Activated CD8-positive, alpha-beta memory T cell treated with anti-CD3 and anti-CD28 coated beads, Interleukin-2, amount 50 U/mL, for 1 hour (primary cell): ENCODE measurements at regions not wholly inside any gene's neighbourhood (a gene's known extent, or its start where the extent isn't known, plus 50 kb on each side); places are given as distances from the start of the nearest gene placed in this dataset.
A peak's percentile ranks its signal among the peaks of the same experiment; 100 is the strongest.
"Not testable (repeated sequence)": the region's sequence is repeated elsewhere in the genome, so short reads cannot be mapped to it uniquely, and the experiment has no call there.

Source experiments
- DNase-seq: peaks from one replicate; pipeline ENCODE4 v3.0.0-alpha.2; 2020; ENCODE audit errors: extremely low read depth

- DNase-seq = no peak
These were observed 203.8 kb upstream of the SFSWAP start for GRCh38 chr12:131507094-131507493.

DNA sequence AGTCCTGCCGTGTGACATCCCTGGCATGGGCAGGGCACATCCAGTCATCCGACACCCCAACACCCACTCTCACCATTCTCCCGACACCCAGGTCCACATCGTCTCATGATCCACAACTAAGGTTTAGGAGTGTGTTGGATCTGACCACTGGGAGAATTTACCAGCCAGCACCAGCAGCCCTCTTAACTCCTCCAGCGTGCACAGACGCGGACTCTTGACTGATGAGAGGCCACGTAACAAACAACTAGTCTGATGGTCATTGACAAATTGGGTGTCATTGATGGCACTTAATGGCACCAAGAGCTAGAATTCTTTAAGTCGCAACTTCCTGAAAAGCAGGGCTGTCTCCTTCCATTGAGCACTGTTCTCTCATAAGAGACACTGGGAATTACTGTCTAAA lies 203.0 kb upstream of the SFSWAP start:
- no peak for DNase-seq

DNA sequence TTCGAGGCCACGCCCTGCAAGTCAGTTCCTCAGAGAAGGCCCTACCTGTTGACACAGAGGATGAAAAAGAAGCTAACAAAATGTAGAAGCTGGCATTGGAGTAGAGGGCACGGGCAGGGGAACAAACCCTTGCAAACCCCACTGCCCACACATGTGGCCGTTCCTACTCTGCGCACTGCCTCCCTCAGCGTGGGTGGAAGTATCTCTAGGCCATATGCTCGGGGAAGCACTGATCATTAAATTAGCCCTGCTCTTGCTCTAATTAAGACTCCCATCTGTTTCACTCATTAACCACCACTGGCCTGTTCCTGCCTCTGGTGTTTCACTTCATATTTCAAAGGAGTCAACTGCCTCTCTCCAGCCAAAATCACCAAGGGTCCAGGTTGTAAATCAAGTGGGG lies 201.2 kb upstream of the SFSWAP start:
- no peak for DNase-seq

- DNase-seq = no peak
These were observed 200.5 kb upstream of the SFSWAP start for GRCh38 chr12:131510431-131510830.

- peak; percentile 20 for DNase-seq
These were observed 199.5 kb upstream of the SFSWAP start for GRCh38 chr12:131511391-131511802.

- no peak for DNase-seq
These were observed 198.9 kb upstream of the SFSWAP start for GRCh38 chr12:131511803-131512561.

DNA sequence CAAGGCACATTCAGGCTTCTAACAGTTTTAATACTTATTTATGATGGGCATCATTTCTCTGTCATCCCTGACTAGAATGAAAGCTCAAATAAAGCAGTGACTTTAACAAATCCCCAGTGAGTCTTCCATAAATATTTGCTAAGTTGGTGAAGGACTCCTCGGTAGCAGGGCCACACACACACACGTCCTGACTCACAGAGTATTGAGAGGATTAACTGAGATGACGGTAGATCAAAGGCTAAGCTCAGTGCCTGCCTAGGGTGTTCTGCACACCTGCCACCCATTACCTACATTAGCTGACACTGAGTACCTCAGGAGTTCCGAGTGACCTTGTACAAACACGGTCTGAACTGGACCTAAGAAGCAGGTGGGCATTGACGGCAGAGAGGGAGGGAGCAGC lies 197.3 kb upstream of the SFSWAP start:
- DNase-seq = no peak

- not testable (repeated sequence) for DNase-seq
These were observed 190.3 kb upstream of the SFSWAP start for GRCh38 chr12:131520553-131520952.

GRCh38 chr12:131521326-131521725 lies 189.6 kb upstream of the SFSWAP start:
- no peak for DNase-seq

- no peak for DNase-seq
These were observed 184.9 kb upstream of the SFSWAP start for GRCh38 chr12:131525795-131526508.

DNA sequence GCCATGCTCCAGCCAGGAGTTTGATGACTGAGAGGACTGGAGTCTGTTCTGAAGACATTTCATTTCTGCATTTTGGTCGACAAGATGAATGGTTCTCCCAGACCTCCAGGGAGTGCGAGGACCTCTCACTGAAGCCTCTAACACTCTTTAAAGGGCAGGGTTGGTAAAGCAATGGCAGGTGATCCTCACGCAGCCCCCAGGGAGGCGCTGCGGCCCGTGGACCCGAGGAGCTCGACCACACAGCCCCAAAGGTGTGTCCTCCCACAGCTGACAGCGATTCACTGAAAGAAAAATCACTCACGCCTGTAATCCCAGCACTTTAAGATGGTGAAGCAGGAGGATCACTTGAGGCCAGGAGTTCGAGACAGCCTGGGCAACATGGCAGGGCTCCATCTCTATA lies 183.8 kb upstream of the SFSWAP start:
- DNase-seq = no peak

DNA sequence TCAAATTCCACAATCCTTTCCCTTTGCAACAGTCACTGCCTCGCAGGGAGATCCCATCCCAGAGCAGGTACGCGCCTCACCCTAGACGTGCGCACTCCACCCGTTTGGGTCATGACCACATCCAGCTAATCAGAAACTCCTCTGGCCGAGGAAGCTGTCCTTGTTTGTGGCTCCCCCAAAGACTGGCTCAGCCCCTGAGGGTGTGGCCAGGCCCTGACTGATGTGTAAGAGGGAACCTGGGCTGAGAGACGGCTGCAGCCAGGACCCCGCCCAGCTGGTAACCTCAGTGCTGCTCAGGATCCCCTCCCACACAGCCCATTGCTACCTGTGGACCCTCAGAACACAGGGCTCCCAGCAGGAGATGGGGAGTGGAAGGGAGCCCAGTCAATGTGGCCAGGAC lies 183.2 kb upstream of the SFSWAP start:
- DNase-seq = no peak

GRCh38 chr12:131528144-131528543 lies 182.7 kb upstream of the SFSWAP start:
- DNase-seq = no peak

GRCh38 chr12:131528667-131529066 lies 182.2 kb upstream of the SFSWAP start:
- no peak for DNase-seq

DNA sequence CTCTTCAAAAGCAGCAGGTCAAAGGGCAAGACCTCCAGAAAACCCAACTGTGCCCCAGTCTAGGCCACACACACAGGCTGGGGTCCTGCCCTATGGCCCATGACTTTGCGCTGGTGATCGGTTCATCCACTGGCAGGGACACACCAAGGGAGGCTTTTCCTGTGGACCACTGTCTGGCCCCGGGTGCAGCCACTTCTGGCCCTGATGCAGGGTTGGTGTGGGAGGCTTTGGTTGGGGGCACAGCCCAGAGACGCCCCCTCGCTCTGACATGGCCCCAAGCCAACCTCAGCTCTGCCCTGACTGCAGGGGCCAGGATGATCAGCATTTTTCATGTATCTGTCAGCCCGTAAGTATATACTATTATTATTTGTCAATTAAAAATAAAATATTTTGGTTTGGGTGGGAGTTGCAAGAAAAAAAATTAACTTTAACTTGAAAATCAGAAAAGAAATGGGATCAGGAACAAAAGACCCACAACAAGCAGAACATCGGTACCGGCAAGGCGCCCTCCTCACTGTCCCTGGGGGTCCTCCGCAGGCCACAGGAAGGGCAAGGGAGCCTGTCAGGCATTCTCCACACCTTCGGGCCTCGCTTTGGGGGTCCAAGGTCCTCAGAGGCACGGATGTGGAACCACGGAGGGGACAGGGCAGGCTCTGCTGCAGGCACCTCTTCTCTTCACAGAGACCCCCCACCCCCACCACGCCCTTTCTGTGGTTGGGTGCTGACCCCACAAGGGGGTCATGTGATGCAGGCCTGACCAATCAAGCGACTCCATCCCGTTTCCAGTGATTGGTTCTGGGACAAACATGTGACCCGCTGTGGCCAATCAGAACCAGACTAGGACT lies 181.5 kb upstream of the SFSWAP start:
- DNase-seq = no peak

DNA sequence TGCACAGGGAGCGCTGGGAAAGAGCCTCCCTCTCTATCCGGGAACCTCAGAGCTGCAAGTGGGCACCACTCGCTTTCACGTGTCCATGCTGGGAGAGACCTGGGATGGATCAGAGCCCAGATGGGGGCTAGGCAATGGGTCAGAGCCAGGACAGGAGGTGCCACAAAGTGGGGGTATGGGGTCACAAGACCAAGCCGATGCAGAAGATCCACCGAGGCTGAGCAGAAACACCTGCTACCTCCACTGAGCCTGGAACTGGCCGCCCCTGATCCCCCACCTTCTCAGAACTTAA lies 180.9 kb upstream of the SFSWAP start:
- no peak for DNase-seq

- no peak for DNase-seq
These were observed 180.5 kb upstream of the SFSWAP start for GRCh38 chr12:131530422-131530821.

- DNase-seq = no peak
These were observed 177.8 kb upstream of the SFSWAP start for GRCh38 chr12:131533139-131533538.

DNA sequence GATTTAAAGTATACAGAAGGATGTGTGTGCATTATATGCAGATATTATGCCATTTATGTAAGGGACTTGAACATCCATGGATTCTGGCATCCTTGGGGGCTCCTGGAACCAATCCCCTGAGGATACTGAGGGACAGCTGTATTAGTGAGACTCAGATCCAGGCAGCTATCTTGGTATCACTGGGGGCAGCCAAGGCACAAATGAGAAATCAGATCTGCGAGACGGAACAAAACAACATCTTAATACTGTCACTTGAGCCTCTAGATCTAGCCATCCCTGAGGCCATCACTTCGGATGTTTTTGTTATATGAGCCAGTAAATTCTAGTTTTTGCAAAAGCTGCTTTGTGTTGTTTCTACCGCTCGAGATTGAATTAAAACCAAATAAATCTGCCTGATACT lies 175.1 kb upstream of the SFSWAP start:
- no peak for DNase-seq

- DNase-seq = no peak
These were observed 174.6 kb upstream of the SFSWAP start for GRCh38 chr12:131536337-131536736.

DNA sequence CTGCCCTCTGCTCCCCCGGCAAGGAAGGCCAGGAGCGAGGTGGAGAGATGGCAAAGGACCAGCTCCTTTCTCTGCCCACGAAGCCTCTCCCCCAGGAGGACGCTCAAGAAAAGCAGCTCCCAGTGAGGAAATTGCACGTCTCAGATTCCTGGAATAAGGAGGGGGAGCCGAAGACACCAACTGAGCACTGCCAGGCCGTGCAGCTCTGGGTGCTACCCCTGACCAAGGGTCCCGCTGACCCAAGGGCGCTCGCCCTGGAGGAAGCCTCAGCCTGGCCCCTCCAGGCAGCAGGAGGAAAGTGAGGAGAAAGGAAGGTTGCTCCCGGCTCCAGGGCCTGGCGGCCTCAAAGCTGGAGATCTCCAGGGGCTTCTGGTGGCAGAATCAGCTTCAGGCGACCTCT lies 174.1 kb upstream of the SFSWAP start:
- no peak for DNase-seq

- DNase-seq = no peak
These were observed 173.5 kb upstream of the SFSWAP start for GRCh38 chr12:131537267-131537958.
